B cell (primary cell): ENCODE measurements at regions not wholly inside any gene's neighbourhood (a gene's known extent, or its start where the extent isn't known, plus 50 kb on each side); places are given as distances from the start of the nearest gene placed in this dataset.

Experiments
- ATAC-seq: fragments of 200-7000 bp; cut with Tn5 transposase; one replicate; pipeline ENCODE4 v1.10.0; 2021; ENCODE audit warnings: low read depth, mild to moderate bottlenecking, moderate number of reproducible peaks, moderate library complexity
- CTCF ChIA-PET: fragments of 350-600 bp; sonication (Branson Sonifier 250); formaldehyde crosslinking; loops from one replicate; lab custom pipeline; 2021; ENCODE audit warnings: antibody characterized with exemption, inconsistent platforms; lab: Charles Lee
- POLR2A ChIA-PET: fragments of 350-600 bp; sonication (Branson Sonifier 250); formaldehyde crosslinking; loops from one replicate; lab custom pipeline; 2021; ENCODE audit warnings: antibody characterized with exemption; lab: Charles Lee
- DNase-seq: peaks from one replicate; pipeline ENCODE4 v3.0.0; 2013
- H2AFZ ChIP-seq: 2 replicates; pipeline ENCODE4 v1.6.1; 2012; ENCODE audit warnings: mild to moderate bottlenecking, low read depth, low read length; ENCODE audit not compliant: insufficient read depth, poor library complexity, severe bottlenecking
- H3K27ac ChIP-seq, 2 donors: 1 replicate in 1 of 2; 2 replicates in 1 of 2; pipeline ENCODE4 v1.5.1; 2012 to 2013; ENCODE audit warnings: low read length in 2 of 2, mild to moderate bottlenecking in 2 of 2, moderate library complexity in 1 of 2
- H3K27me3 ChIP-seq, 4 experiments: fragments of 200-600 bp in 1 of 4; sonication (generic) in 1 of 4; replicated peaks in 1 of 4; 1 replicate in 2 of 4; 2 replicates in 2 of 4; pipeline versions ENCODE4 v1.6.1 to v1.7.0; 2013 to 2016; ENCODE audit warnings: low read length in 3 of 4, mild to moderate bottlenecking in 2 of 4, mixed read lengths in 1 of 4, moderate library complexity in 1 of 4; ENCODE audit not compliant: insufficient read depth in 4 of 4, control insufficient read depth in 3 of 4; ENCODE audit errors: control extremely low read depth in 1 of 4
- H3K36me3 ChIP-seq, 2 experiments: replicated peaks in 1 of 2; 1 replicate in 1 of 2; 2 replicates in 1 of 2; pipeline versions ENCODE4 v1.6.1 to v1.7.1; 2013; ENCODE audit warnings: low read length in 1 of 2; ENCODE audit not compliant: insufficient read depth in 2 of 2, control insufficient read depth in 1 of 2; ENCODE audit errors: control extremely low read depth in 1 of 2, extremely low read depth in 1 of 2
- H3K4me1 ChIP-seq, 2 donors: fragments of 200-600 bp in 1 of 2; sonication (generic) in 1 of 2; 1 replicate in 1 of 2; 2 replicates in 1 of 2; pipeline versions ENCODE4 v1.5.1 to v1.6.1; 2013 to 2017; ENCODE audit warnings: low read length in 2 of 2; ENCODE audit not compliant: control insufficient read depth in 2 of 2, insufficient read depth in 2 of 2
- H3K4me2 ChIP-seq: replicated peaks from 2 replicates; pipeline ENCODE3; 2012; ENCODE audit warnings: mild to moderate bottlenecking, low read depth, low read length; ENCODE audit not compliant: poor library complexity, severe bottlenecking
- H3K4me3 ChIP-seq, 5 experiments: fragments of 200-600 bp in 1 of 5; sonication (generic) in 1 of 5; 1 replicate in 3 of 5; 2 replicates in 2 of 5; pipeline versions ENCODE4 v1.5.1 to v1.7.0; 2011 to 2016; ENCODE audit warnings: low read length in 4 of 5, mild to moderate bottlenecking in 4 of 5, low read depth in 2 of 5, control low read depth in 1 of 5, moderate library complexity in 1 of 5; ENCODE audit not compliant: insufficient read depth in 1 of 5; ENCODE audit errors: control extremely low read depth in 1 of 5, extremely low read depth in 1 of 5
- H3K79me2 ChIP-seq: fragments of 200-600 bp; sonication (generic); one replicate; pipeline ENCODE4 v1.6.0; 2016; ENCODE audit warnings: low read length; ENCODE audit not compliant: control insufficient read depth, insufficient read depth
- H3K9ac ChIP-seq: fragments of 200-600 bp; sonication (generic); 2 replicates; pipeline ENCODE4 v1.6.1; 2017; ENCODE audit warnings: mild to moderate bottlenecking, low read length, moderate library complexity
- H3K9me3 ChIP-seq, 3 donors: one replicate each; pipeline versions ENCODE4 v1.6.1 to v1.7.1; 2013; ENCODE audit warnings: low read length in 2 of 3; ENCODE audit not compliant: control insufficient read depth in 2 of 3, insufficient read depth in 1 of 3; ENCODE audit errors: control extremely low read depth in 1 of 3
- H4K20me1 ChIP-seq: 2 replicates; pipeline ENCODE4 v1.6.0; 2012; ENCODE audit warnings: mild to moderate bottlenecking, low read length; ENCODE audit not compliant: insufficient read depth, control insufficient read depth, poor library complexity, severe bottlenecking
- H3K27ac Mint-ChIP-seq: one replicate; pipeline ENCODE4 v1.8.0; 2021; ENCODE audit warnings: mixed read lengths
- H3K27me3 Mint-ChIP-seq: one replicate; pipeline ENCODE4 v1.8.0; 2021; ENCODE audit warnings: mixed read lengths
- H3K4me1 Mint-ChIP-seq: one replicate; pipeline ENCODE4 v1.8.0; 2021; ENCODE audit warnings: mixed read lengths
- H3K4me3 Mint-ChIP-seq: one replicate; pipeline ENCODE4 v1.8.0; 2021; ENCODE audit warnings: mixed read lengths
- H3K9me3 Mint-ChIP-seq: one replicate; pipeline ENCODE4 v1.8.0; 2022; ENCODE audit warnings: mixed read lengths; ENCODE audit not compliant: insufficient read depth
- CTCF ChIP-seq: fragments of 200-600 bp; IDR thresholded peaks from one replicate; pipeline ENCODE4 v1.8.0; 2022; ENCODE audit warnings: antibody characterized with exemption, mild to moderate bottlenecking
- EZH2 ChIP-seq: IDR thresholded peaks from 2 replicates; pipeline ENCODE4 v1.6.1; 2012; ENCODE audit warnings: borderline replicate concordance, low read depth, mild to moderate bottlenecking, moderate library complexity, low read length; ENCODE audit not compliant: insufficient read depth, poor library complexity, severe bottlenecking
- WGBS: methylation state at CpG from one replicate; pipeline ENCODE4 v1.1.5; 2013; ENCODE audit warnings: missing lambda C conversion rate; ENCODE audit not compliant: insufficient coverage; 5-methylcytosine and 5-hydroxymethylcytosine counted together
- intact Hi-C: fragments of 100-400 bp; cut with micrococcal nuclease; formaldehyde crosslinking; loops from one replicate; pipeline ENCODE4 v1.10.0; 2022

GRCh38 chr1:198031086-198031485 lies 113.9 kb downstream of the LHX9 start:
- Histone ChIP-seq H3K36me3 (no peaks in the 10 kb centered on the region), H3K9me3 (no peaks in the 10 kb centered on the region), H3K4me3 (no peak overlapping the region), H3K79me2 (no peaks in the 10 kb centered on the region), H3K4me1 (no peaks in the 10 kb centered on the region), H3K27ac (no peak overlapping the region), H4K20me1 (no peaks in the 10 kb centered on the region), H2AFZ (no peak overlapping the region), H3K9ac (no peak overlapping the region), H3K27me3 (no peaks in the 10 kb centered on the region), H3K4me2 (no peak overlapping the region)
- no peak for ATAC-seq
- no peak for DNase-seq
- H3K27me3 Mint-ChIP-seq: peaks cover 11% of the 10 kb centered on the region
- ChIA-PET POLR2A (no interaction called here), CTCF (no interaction called here)
- no peaks in the 10 kb centered on the region for H3K9me3 Mint-ChIP-seq
- no peak overlapping the region for H3K4me3 Mint-ChIP-seq
- H3K27ac Mint-ChIP-seq: no peak overlapping the region
- H3K4me1 Mint-ChIP-seq: no peaks in the 10 kb centered on the region
- TF ChIP-seq EZH2 (no peak), CTCF (no peak)
- intact Hi-C loops: no loop called here

GRCh38 chr1:198032668-198033067 lies 115.5 kb downstream of the LHX9 start:
- Histone ChIP-seq H3K4me1 (no peaks in the 10 kb centered on the region), H4K20me1 (no peaks in the 10 kb centered on the region), H3K9ac (no peak overlapping the region), H3K4me3 (no peak overlapping the region), H3K36me3 (no peaks in the 10 kb centered on the region), H3K79me2 (no peaks in the 10 kb centered on the region), H3K27ac (no peak overlapping the region), H3K9me3 (no peaks in the 10 kb centered on the region), H2AFZ (no peak overlapping the region), H3K27me3 (no peaks in the 10 kb centered on the region), H3K4me2 (no peak overlapping the region)
- TF ChIP-seq CTCF (no peak), EZH2 (no peak)
- Mint-ChIP-seq H3K27me3 (peaks cover 5% of the 10 kb centered on the region), H3K27ac (no peak overlapping the region), H3K9me3 (no peaks in the 10 kb centered on the region), H3K4me1 (no peaks in the 10 kb centered on the region), H3K4me3 (no peak overlapping the region)
- no CpG with 5 or more reads among the region's 2 CpGs for WGBS
- ATAC-seq (no peak), DNase-seq (no peak)
- CTCF ChIA-PET: no interaction called here
- POLR2A ChIA-PET: no interaction called here
- intact Hi-C loops: no loop called here
